Mesendoderm (in vitro differentiated cells): ENCODE measurements at regions not wholly inside any gene's neighbourhood (a gene's known extent, or its start where the extent isn't known, plus 50 kb on each side); places are given as distances from the start of the nearest gene placed in this dataset.
A peak's percentile ranks its signal among the peaks of the same experiment; 100 is the strongest.

ENCODE experiments used
- DNase-seq: peaks from one replicate; pipeline ENCODE4 v3.0.0; 2013
- H2AK5ac ChIP-seq: 2 replicates; pipeline ENCODE4 v1.6.1; 2013; ENCODE audit warnings: low read length, inconsistent platforms
- H2BK120ac ChIP-seq: 2 replicates; pipeline ENCODE4 v1.6.1; 2013; ENCODE audit warnings: low read depth, mild to moderate bottlenecking, low read length, moderate library complexity, mixed read lengths
- H2BK15ac ChIP-seq: replicated peaks from 2 replicates; pipeline ENCODE4 v1.6.1; 2013; ENCODE audit warnings: low read depth, mild to moderate bottlenecking, moderate library complexity
- H2BK5ac ChIP-seq: 2 replicates; pipeline ENCODE4 v1.6.1; 2013; ENCODE audit warnings: low read length, inconsistent platforms
- H3K18ac ChIP-seq: 2 replicates; pipeline ENCODE4 v1.6.1; 2013; ENCODE audit warnings: mild to moderate bottlenecking, low read length, mixed read lengths
- H3K23ac ChIP-seq: one replicate; pipeline ENCODE4 v1.6.1; 2013; ENCODE audit warnings: low read length
- H3K27ac ChIP-seq: 2 replicates; pipeline ENCODE4 v1.5.1; 2013; ENCODE audit warnings: low read depth, mild to moderate bottlenecking, inconsistent platforms, low read length, moderate library complexity
- H3K27me3 ChIP-seq: 2 replicates; pipeline ENCODE4 v1.6.1; 2013; ENCODE audit warnings: low read length, control low read depth, mild to moderate bottlenecking, inconsistent platforms; ENCODE audit not compliant: insufficient read depth, poor library complexity
- H3K36me3 ChIP-seq: 2 replicates; pipeline ENCODE4 v1.6.1; 2013; ENCODE audit warnings: low read length, inconsistent platforms; ENCODE audit not compliant: control insufficient read depth, insufficient read depth
- H3K4ac ChIP-seq: one replicate; pipeline ENCODE4 v1.6.1; 2013; ENCODE audit warnings: low read depth, mild to moderate bottlenecking, low read length, moderate library complexity
- H3K4me1 ChIP-seq: 2 replicates; pipeline ENCODE4 v1.6.1; 2013; ENCODE audit warnings: low read depth, low read length, inconsistent platforms; ENCODE audit not compliant: control insufficient read depth
- H3K4me2 ChIP-seq: 2 replicates; pipeline ENCODE4 v1.6.1; 2013; ENCODE audit warnings: low read length
- H3K4me3 ChIP-seq: 2 replicates; pipeline ENCODE4 v1.5.1; 2013; ENCODE audit warnings: mild to moderate bottlenecking, low read length
- H3K56ac ChIP-seq: one replicate; pipeline ENCODE4 v1.6.1; 2013; ENCODE audit warnings: low read length
- H3K79me1 ChIP-seq: 2 replicates; pipeline ENCODE4 v1.6.1; 2013; ENCODE audit warnings: low read length, inconsistent platforms
- H3K79me2 ChIP-seq: 2 replicates; pipeline ENCODE4 v1.6.1; 2013; ENCODE audit warnings: mild to moderate bottlenecking, low read length; ENCODE audit not compliant: control insufficient read depth, insufficient read depth
- H3K9ac ChIP-seq: 2 replicates; pipeline ENCODE4 v1.6.1; 2013; ENCODE audit warnings: low read length, inconsistent platforms
- H4K5ac ChIP-seq: one replicate; pipeline ENCODE4 v1.6.1; 2013; ENCODE audit warnings: low read length
- H4K8ac ChIP-seq: one replicate; pipeline ENCODE4 v1.6.1; 2013; ENCODE audit warnings: low read depth, mild to moderate bottlenecking, control low read depth, low read length, moderate library complexity
- WGBS: extraction: QIAGEN DNeasy Blood & Tissue Kit; methylation state at CpG from one replicate; pipeline ENCODE4 v1.1.7; 2013; ENCODE audit warnings: low lambda C conversion rate, missing lambda C conversion rate; ENCODE audit not compliant: insufficient coverage; ENCODE audit errors: extremely low coverage; 5-methylcytosine and 5-hydroxymethylcytosine counted together

DNA sequence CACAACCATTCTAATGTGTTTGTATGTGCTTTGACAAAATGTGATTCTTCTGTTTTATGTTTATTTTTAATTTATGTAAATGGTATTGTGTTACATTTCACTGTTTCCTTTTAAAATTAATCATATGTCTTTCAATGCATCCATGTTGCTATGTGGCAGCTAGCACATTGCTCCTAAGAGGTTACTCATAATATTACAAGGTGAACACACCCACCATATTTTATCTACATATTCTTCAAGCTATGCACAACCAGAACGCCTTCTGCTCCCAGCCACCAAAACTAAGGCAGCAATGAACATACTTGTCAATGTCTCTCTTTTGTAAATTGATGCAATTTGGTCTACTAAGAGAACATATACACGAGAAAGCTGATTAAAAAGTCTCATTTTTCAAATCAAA, 160.6 kb upstream of the OSR1 start:
- Histone ChIP-seq H3K9ac (no peak overlapping the region), H3K79me2 (no peaks in the 10 kb centered on the region)
- no CpG with 5 or more reads among the region's 2 CpGs for WGBS

DNA sequence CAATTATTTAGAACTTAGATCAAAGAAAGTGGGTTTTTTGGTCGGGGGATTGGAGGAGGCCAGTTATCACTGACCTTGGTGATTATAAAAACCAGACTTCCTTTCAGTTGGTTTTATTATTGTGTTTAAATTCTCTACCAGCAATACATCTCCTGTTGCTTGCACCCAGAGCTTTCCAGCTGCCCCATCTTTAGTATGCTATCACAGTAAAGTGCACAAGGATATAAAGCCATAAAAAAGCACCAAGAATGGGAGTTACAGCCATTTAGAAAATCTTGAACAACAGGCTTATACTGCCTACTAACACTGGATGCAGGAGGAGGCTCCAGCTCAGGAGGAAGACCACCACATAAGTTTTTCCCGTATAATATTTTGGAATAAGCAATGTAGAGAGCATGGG, 148.7 kb upstream of the OSR1 start:
- Histone ChIP-seq H3K4ac (no peak overlapping the region), H4K5ac (no peak overlapping the region), H3K18ac (no peak overlapping the region), H2AK5ac (no peak overlapping the region), H3K4me3 (no peak overlapping the region), H3K27me3 (no peaks in the 10 kb centered on the region), H3K56ac (no peak overlapping the region), H3K4me2 (no peak overlapping the region), H4K8ac (no peak overlapping the region), H3K36me3 (no peaks in the 10 kb centered on the region), H3K79me2 (no peaks in the 10 kb centered on the region), H2BK15ac (no peak overlapping the region), H3K9ac (no peak overlapping the region), H3K23ac (no peak overlapping the region), H3K79me1 (no peaks in the 10 kb centered on the region), H3K27ac (no peak overlapping the region), H2BK5ac (no peak overlapping the region), H2BK120ac (no peak overlapping the region), H3K4me1 (no peaks in the 10 kb centered on the region)
- no peak for DNase-seq
- no CpG with 5 or more reads among the region's 2 CpGs for WGBS

More for the DNA sequence above, 160.6 kb upstream of the OSR1 start:
- H2BK5ac ChIP-seq: no peak overlapping the region
- H3K36me3 ChIP-seq: no peaks in the 10 kb centered on the region
- no peak overlapping the region for H3K18ac ChIP-seq
- no peak overlapping the region for H4K5ac ChIP-seq
- no peaks in the 10 kb centered on the region for H3K27me3 ChIP-seq
- no peak overlapping the region for H3K4me2 ChIP-seq
- no peak overlapping the region for H2BK15ac ChIP-seq
- no peak overlapping the region for H2BK120ac ChIP-seq
- H4K8ac ChIP-seq: no peak overlapping the region
- no peaks in the 10 kb centered on the region for H3K4me1 ChIP-seq
- no peaks in the 10 kb centered on the region for H3K79me1 ChIP-seq
- H3K4me3 ChIP-seq: no peak overlapping the region
- H3K23ac ChIP-seq: no peak overlapping the region
- no peak overlapping the region for H3K4ac ChIP-seq
- no peak overlapping the region for H3K27ac ChIP-seq
- no peak overlapping the region for H2AK5ac ChIP-seq
- DNase-seq: no peak
- no peak overlapping the region for H3K56ac ChIP-seq

DNA sequence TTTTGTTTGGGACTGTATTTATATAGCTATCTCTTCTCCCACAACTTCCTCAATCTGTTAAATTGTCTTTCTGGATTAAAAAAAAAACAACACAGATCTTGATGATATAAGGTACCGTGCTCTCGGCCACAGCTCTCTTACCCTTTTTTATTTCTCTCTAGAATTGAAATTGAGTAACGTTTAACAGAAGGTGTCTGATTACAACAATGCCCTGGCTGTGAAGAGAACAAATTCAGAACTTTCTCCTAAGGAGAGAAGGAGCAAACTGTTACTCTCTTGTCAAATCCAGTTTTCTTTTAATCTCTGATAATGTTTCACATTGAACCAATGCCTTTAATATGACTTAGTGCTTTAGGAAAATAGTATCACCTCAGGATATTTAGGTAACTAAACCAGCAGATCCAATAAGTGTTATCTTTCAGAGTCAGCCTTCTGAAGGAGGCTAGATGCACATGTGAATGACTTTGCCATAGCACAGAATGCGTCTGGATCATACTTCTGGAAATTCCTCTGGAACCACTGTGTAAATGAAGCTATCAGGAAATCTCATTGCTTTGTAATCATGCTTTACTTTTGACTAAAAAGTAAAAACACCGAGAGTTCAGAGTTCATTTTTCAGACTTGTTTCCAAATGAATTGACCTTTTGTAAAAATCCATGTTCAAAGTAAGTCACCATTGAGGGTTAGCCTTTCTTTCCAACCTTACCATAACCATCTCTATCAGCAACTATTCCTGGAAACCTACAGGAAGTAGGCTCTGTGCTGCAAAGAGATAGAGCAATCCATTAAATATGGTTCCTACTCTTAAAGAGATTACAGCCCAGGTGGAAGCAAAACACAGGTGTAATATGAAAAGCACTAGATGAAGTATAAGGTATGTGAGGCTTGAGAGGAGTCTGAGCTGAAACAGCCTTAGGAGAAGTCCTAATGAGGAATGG, 147.0 kb upstream of the OSR1 start:
- H3K4me1 ChIP-seq: no peaks in the 10 kb centered on the region
- no peak overlapping the region for H2BK15ac ChIP-seq
- H3K4me3 ChIP-seq: no peak overlapping the region
- H3K4ac ChIP-seq: no peak overlapping the region
- no peaks in the 10 kb centered on the region for H3K79me1 ChIP-seq
- no peak overlapping the region for H4K8ac ChIP-seq
- H3K36me3 ChIP-seq: no peaks in the 10 kb centered on the region
- no peak overlapping the region for H3K4me2 ChIP-seq
- H3K18ac ChIP-seq: no peak overlapping the region
- no peak overlapping the region for H3K27ac ChIP-seq
- H3K23ac ChIP-seq: no peak overlapping the region
- no CpG with 5 or more reads among the region's 5 CpGs for WGBS
- H3K56ac ChIP-seq: no peak overlapping the region
- no peak overlapping the region for H4K5ac ChIP-seq
- no peak overlapping the region for H3K9ac ChIP-seq
- H2BK120ac ChIP-seq: no peak overlapping the region
- H2BK5ac ChIP-seq: no peak overlapping the region
- DNase-seq: no peak
- no peak overlapping the region for H2AK5ac ChIP-seq
- H3K27me3 ChIP-seq: no peaks in the 10 kb centered on the region
- no peaks in the 10 kb centered on the region for H3K79me2 ChIP-seq

DNA sequence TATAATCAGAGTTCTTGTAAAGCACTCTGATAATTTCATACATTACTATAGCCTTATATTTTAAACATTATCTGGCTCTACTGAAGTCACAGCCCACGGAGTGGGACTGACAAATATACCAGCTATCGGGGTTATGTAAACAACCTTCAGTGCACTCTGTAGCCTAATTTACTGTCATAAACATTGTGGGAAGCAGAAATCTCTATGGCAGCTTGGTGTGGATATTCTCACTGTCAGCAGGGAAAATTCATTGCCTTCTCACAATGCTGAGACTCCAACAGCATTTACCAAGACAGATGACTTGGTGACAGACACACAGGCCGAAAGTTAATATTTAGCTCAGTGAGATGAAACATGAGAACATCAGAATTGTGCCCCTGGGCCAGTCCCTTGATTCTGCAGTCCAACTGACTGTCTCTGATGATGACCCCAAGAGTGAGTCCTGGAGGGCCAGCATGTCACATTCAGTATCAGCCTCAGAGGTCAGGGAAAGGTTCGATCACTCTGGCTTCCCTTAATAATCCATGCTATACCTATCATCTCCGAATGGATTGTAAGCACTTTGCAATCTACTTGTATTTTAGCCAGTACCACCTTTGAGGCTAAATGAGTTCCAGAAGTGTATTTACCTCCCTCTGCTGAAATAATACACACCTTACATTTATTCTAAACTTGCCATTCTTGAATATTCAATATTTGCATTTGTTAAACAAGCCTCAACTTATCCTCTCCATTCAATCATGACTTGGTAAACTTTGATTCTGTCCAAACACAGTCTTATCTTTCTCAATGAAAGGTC, 146.2 kb upstream of the OSR1 start:
- H4K5ac ChIP-seq: no peak overlapping the region
- no peak overlapping the region for H3K4me3 ChIP-seq
- no peak overlapping the region for H3K56ac ChIP-seq
- no peaks in the 10 kb centered on the region for H3K27me3 ChIP-seq
- H4K8ac ChIP-seq: no peak overlapping the region
- no peaks in the 10 kb centered on the region for H3K79me2 ChIP-seq
- peak overlapping the region; percentile 16 for H3K4ac ChIP-seq
- H3K23ac ChIP-seq: no peak overlapping the region
- no peak overlapping the region for H2AK5ac ChIP-seq
- H3K4me2 ChIP-seq: no peak overlapping the region
- no peak overlapping the region for H2BK120ac ChIP-seq
- no peak overlapping the region for H3K9ac ChIP-seq
- H2BK5ac ChIP-seq: no peak overlapping the region
- no peak for DNase-seq
- H3K4me1 ChIP-seq: no peaks in the 10 kb centered on the region
- no peak overlapping the region for H3K18ac ChIP-seq
- no peak overlapping the region for H3K27ac ChIP-seq
- H3K36me3 ChIP-seq: no peaks in the 10 kb centered on the region
- no peaks in the 10 kb centered on the region for H3K79me1 ChIP-seq
- no peak overlapping the region for H2BK15ac ChIP-seq
- WGBS: no CpG with 5 or more reads among the region's 5 CpGs

DNA sequence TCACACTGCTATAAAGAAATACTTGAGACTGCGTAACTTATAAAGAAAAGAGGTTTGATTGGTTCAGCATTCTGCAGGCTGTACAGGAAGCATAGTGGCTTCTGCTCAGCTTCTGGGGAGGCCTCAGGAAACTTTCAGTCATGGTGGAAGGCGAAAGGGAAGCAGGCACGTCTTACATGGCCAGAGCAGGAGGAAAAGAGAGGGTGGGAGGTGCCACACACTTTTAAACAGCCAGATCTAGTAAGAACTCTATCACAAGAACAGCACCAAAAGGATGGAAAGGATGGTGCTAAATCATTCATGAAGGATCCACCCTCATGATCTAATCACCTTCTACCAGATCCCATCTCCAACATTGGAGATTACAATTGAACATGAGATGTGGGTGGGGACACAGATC, 145.5 kb upstream of the OSR1 start:
- no peak overlapping the region for H2BK15ac ChIP-seq
- no peak overlapping the region for H3K23ac ChIP-seq
- no peaks in the 10 kb centered on the region for H3K27me3 ChIP-seq
- no peak overlapping the region for H4K8ac ChIP-seq
- H2AK5ac ChIP-seq: no peak overlapping the region
- no peaks in the 10 kb centered on the region for H3K36me3 ChIP-seq
- no peak overlapping the region for H3K4me2 ChIP-seq
- H3K56ac ChIP-seq: no peak overlapping the region
- no peak overlapping the region for H3K27ac ChIP-seq
- H3K79me2 ChIP-seq: no peaks in the 10 kb centered on the region
- H3K4me3 ChIP-seq: no peak overlapping the region
- no peaks in the 10 kb centered on the region for H3K4me1 ChIP-seq
- no peak overlapping the region for H3K18ac ChIP-seq
- no peak overlapping the region for H3K4ac ChIP-seq
- H4K5ac ChIP-seq: no peak overlapping the region
- H3K79me1 ChIP-seq: no peaks in the 10 kb centered on the region
- no peak for DNase-seq
- H2BK5ac ChIP-seq: no peak overlapping the region
- no peak overlapping the region for H2BK120ac ChIP-seq
- no CpG with 5 or more reads among the region's 3 CpGs for WGBS
- no peak overlapping the region for H3K9ac ChIP-seq
